ENCODE measurements at regions not wholly inside any gene's neighbourhood (a gene's known extent, or its start where the extent isn't known, plus 50 kb on each side); places are given as distances from the start of the nearest gene placed in this dataset.

DNA sequence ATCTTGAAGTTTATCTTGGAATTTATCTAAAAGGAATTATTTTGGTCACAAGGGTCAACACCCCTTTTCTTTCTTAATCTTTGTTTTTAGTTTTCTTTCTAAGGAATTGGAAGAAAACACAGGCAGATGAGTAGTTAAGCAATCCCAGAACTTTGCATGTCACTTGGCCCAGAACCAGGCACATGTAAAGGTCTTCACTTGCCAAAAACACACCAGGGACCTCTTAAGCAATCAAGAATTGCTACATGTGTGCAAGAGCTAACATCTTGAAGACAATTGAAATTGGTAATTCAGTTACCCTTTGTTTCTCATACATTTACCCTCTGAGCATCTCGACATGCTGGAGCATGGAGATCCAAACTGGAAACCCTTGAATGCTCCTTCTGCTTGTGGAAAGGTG is 114.2 kb downstream of the ZC3H11B start:
- TF ChIP-seq, protein P1, sequence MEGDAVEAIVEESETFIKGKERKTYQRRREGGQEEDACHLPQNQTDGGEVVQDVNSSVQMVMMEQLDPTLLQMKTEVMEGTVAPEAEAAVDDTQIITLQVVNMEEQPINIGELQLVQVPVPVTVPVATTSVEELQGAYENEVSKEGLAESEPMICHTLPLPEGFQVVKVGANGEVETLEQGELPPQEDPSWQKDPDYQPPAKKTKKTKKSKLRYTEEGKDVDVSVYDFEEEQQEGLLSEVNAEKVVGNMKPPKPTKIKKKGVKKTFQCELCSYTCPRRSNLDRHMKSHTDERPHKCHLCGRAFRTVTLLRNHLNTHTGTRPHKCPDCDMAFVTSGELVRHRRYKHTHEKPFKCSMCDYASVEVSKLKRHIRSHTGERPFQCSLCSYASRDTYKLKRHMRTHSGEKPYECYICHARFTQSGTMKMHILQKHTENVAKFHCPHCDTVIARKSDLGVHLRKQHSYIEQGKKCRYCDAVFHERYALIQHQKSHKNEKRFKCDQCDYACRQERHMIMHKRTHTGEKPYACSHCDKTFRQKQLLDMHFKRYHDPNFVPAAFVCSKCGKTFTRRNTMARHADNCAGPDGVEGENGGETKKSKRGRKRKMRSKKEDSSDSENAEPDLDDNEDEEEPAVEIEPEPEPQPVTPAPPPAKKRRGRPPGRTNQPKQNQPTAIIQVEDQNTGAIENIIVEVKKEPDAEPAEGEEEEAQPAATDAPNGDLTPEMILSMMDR (IDR thresholded peaks at IDR 0.05; ENCODE audit: insufficient read depth, low read depth, low read length, missing control alignments): no peak
- no peak overlapping the region for H3K4me3 ChIP-seq (ENCODE audit: low read length)
- DNase-seq (ENCODE audit: low read depth): no peak

DNA sequence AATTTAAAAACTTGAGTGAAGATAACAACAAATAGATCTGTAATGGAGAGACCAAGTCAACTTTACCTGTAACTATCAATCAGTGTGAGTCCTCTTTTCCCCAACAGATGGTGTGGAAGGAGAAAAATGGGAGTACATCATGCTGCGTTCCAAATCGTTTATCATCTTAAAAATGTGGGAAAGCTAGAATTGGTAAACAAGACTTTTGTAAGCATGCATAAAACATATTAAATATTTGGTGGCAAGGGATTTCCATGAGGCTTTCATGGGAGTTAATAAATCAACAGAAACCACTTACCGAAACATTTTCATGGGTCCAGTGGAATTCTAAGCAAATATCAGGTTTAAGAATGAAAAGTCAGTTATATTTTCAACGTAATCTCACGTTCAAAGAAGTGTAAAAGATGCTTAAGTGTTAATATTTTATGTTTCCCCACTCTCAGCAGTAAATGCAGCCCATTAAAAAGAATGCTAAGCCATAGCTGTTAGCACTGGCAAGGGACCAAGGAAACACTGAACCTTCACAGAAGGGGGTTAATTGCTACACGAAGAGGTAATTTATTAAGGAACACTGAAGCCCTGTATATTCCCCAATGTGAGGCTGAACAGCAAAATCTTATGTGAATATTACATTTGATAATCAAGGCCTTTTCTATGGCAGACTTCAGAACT is 117.0 kb downstream of the ZC3H11B start:
- TF ChIP-seq, protein P1 (IDR thresholded peaks at IDR 0.05; ENCODE audit: insufficient read depth, low read depth, low read length, missing control alignments): no peak
- DNase-seq (ENCODE audit: low read depth): no peak
- H3K4me3 ChIP-seq (ENCODE audit: low read length): no peak overlapping the region

DNA sequence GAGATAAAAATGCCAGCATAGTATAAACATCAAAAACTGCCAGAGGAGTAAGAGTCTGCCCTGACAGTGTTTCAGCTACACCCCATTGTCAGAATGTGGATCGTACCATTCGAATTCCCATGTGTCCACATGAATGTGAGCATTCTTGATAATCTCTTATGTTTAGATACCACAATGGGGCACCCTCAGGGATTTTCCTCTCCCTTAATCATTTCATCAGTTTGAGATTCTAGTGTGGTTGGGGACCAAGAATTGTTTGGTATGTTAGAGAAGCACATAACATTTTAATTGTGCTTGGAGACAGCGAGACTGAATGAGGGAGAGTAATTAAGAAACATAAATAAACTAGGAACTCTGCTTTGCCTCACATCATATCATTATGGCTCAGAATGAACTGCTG is 120.2 kb downstream of the ZC3H11B start:
- no peak overlapping the region for H3K4me3 ChIP-seq (ENCODE audit: low read length)
- no peak for DNase-seq (ENCODE audit: low read depth)
- TF ChIP-seq, protein P1 (IDR thresholded peaks at IDR 0.05; ENCODE audit: insufficient read depth, low read depth, low read length, missing control alignments): no peak

DNA sequence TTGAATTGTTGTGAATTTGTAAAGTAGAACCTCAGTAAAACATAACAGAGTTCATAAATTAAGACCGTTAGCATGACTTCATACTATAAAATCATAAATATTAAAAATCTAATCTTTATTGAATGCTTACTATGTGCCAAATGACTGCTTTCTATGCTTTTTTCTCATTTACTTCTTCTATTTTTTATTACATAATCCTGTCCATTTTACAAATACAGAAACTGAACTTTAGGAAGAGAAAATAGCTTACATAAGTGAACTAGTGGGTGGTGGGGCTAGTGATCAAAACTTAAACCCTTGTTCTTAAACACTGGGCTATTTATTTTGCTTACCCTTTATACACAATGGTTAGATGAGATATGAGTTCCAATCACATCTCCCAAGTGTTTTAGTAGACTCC is 122.3 kb downstream of the ZC3H11B start:
- H3K4me3 ChIP-seq (ENCODE audit: low read length): no peak overlapping the region
- DNase-seq (ENCODE audit: low read depth): no peak
- TF ChIP-seq, protein P1 (IDR thresholded peaks at IDR 0.05; ENCODE audit: insufficient read depth, low read depth, low read length, missing control alignments): no peak

DNA sequence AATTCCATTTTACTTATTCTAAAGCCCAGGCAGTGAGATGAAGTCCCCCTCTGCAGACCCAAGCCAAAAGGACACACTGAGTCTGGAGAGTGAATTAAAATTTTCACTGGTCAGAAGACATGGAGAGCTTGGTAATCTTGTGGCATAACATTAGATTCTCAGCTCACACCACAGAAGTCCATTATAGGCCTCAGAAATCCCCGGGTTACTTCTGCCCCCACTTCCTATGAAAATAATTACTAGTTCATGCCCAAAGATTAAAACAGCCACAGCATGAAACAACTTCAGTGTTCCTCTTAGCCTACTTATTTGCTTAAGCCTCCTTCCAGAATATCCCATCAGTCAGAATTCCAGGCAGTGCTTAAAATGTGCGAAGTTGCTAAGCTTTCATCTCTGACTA is 123.3 kb downstream of the ZC3H11B start:
- TF ChIP-seq, protein P1 (IDR thresholded peaks at IDR 0.05; ENCODE audit: insufficient read depth, low read depth, low read length, missing control alignments): no peak
- no peak for DNase-seq (ENCODE audit: low read depth)
- H3K4me3 ChIP-seq (ENCODE audit: low read length): no peak overlapping the region

DNA sequence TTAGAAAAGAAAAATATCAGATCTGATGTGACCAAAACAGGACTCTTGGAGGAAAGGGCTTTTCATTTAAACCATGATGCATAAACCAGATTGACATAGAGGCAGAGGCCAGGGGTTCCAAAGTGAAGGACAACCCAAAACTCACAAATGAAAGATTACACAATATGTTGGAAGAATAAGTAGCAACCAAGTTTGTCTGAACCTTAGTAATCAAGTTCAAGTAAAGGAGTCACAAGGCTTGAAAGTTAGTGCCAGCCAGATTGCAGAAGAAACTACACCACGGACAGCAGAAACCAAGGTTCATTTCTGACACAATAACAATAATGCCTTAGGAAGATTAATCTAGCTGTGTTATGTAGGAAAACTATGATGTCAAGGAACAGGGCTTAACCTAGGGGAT is 124.6 kb downstream of the ZC3H11B start:
- DNase-seq (ENCODE audit: low read depth): no peak
- TF ChIP-seq, protein P1 (IDR thresholded peaks at IDR 0.05; ENCODE audit: insufficient read depth, low read depth, low read length, missing control alignments): no peak
- no peak overlapping the region for H3K4me3 ChIP-seq (ENCODE audit: low read length)

DNA sequence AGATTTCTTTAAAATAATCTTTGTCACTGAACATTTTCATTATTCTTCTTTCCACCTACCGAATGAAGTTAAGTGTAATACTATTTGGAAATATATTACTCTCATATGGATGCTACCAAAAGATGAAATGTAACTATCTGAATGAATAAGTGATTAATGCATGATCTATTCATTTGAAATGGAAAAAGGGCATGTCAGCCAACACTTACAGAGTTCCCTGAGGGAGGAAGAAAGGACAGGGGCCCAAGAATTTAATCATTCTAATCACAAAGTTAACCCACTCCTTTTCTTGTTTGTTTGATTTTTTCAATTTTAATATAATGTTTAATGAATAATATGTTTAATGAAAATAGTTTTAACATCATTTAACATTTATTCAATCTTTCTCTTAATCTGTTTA is 129.4 kb downstream of the ZC3H11B start:
- DNase-seq (ENCODE audit: low read depth): no peak
- TF ChIP-seq, protein P1 (IDR thresholded peaks at IDR 0.05; ENCODE audit: insufficient read depth, low read depth, low read length, missing control alignments): no peak
- H3K4me3 ChIP-seq (ENCODE audit: low read length): no peak overlapping the region

Data from epithelial cell of esophagus (primary cell).